Spleen (tissue), 11 donors: ENCODE measurements at regions not wholly inside any gene's neighbourhood (a gene's known extent, or its start where the extent isn't known, plus 50 kb on each side); places are given as distances from the start of the nearest gene placed in this dataset.

Experiments used
- DNase-seq: peaks from one replicate; pipeline ENCODE4 v3.0.0-alpha.2; 2020
- H3K27ac ChIP-seq, 8 donors: fragments of 200-600 bp; sonication (generic) in 7 of 8; 1 replicate in 4 of 8; 2 replicates in 4 of 8; pipeline versions ENCODE4 v1.5.0 to v1.8.0; 2016 to 2021; ENCODE audit warnings: inconsistent platforms in 4 of 8, mild to moderate bottlenecking in 4 of 8, moderate library complexity in 1 of 8
- H3K27me3 ChIP-seq, 7 donors: fragments of 200-600 bp; sonication (generic) in 6 of 7; replicated peaks in 1 of 7; 1 replicate in 4 of 7; 2 replicates in 3 of 7; pipeline versions ENCODE4 v1.5.0 to v1.8.0; 2016 to 2021; ENCODE audit warnings: inconsistent platforms in 3 of 7, mild to moderate bottlenecking in 1 of 7
- H3K36me3 ChIP-seq, 6 donors: fragments of 200-600 bp; sonication (generic) in 5 of 6; 1 replicate in 4 of 6; 2 replicates in 2 of 6; pipeline versions ENCODE4 v1.5.0 to v1.8.0; 2016 to 2021; ENCODE audit warnings: inconsistent platforms in 2 of 6
- H3K4me1 ChIP-seq, 6 donors: fragments of 200-600 bp; sonication (generic) in 5 of 6; 1 replicate in 3 of 6; 2 replicates in 3 of 6; pipeline versions ENCODE4 v1.5.0 to v1.8.0; 2016 to 2021; ENCODE audit warnings: inconsistent platforms in 3 of 6
- H3K4me3 ChIP-seq, 8 donors: fragments of 200-600 bp; sonication (generic) in 7 of 8; 1 replicate in 4 of 8; 2 replicates in 4 of 8; pipeline versions ENCODE4 v1.5.0 to v1.8.0; 2016 to 2021; ENCODE audit warnings: inconsistent platforms in 4 of 8, mild to moderate bottlenecking in 4 of 8, moderate library complexity in 2 of 8
- H3K9me3 ChIP-seq, 8 donors: fragments of 200-600 bp; sonication (generic) in 7 of 8; 1 replicate in 4 of 8; 2 replicates in 4 of 8; pipeline versions ENCODE4 v1.5.0 to v1.8.0; 2016 to 2021; ENCODE audit warnings: inconsistent platforms in 4 of 8
- CTCF ChIP-seq, 11 experiments: fragments of 200-600 bp in 7 of 11; fragments of 450-650 bp in 4 of 11; sonication (generic) in 4 of 11; IDR thresholded peaks in 8 of 11; conservative IDR thresholded peaks in 3 of 11; 1 replicate in 7 of 11; 2 replicates in 4 of 11; pipeline versions ENCODE4 v1.4.0 to v1.8.0; 2016 to 2021; ENCODE audit warnings: antibody characterized with exemption in 11 of 11, inconsistent platforms in 4 of 11, mild to moderate bottlenecking in 1 of 11
- POLR2A ChIP-seq, 3 donors: fragments of 450-650 bp; IDR thresholded peaks; one replicate each; pipeline ENCODE4 v1.5.1; 2017; ENCODE audit warnings: antibody characterized with exemption in 3 of 3, mild to moderate bottlenecking in 1 of 3
- POLR2AphosphoS5 ChIP-seq, 3 donors: sonication (generic); formaldehyde crosslinking; IDR thresholded peaks; one replicate each; pipeline ENCODE4 v1.5.1; 2017; ENCODE audit warnings: antibody characterized with exemption in 3 of 3
- WGBS, 5 donors: extraction: QIAGEN DNeasy Blood & Tissue Kit in 3 of 5; methylation state at CpG; one replicate each; pipeline versions ENCODE4 v1.1.5 to v1.1.7; 2013 to 2018; 5-methylcytosine and 5-hydroxymethylcytosine counted together
- intact Hi-C: fragments of 100-400 bp; cut with DNase I; formaldehyde crosslinking; loops from one replicate; pipeline ENCODE4 v1.15.0; 2023; ENCODE audit warnings: low total_unique reads
- donor health status: healthy with polysubstance abuse.
- donor health status: DM: no; HTN: no; CAD: no; lungs with moderate emphysema.
- donor health status: DM: no; HTN: no; CAD: no.
- donor health status: Bipolar disorder and iron deficiency.
- donor health status: healthy.
- donor health status: DM: no; HTN: no; CAD: no.
- donor health status: DM: yes; HTN: yes; CAD: no.

- no peak for DNase-seq
- H3K27me3 ChIP-seq, result no peaks in the 10 kb centered on the region
- H3K36me3 ChIP-seq, result no peaks in the 10 kb centered on the region
- no peaks in the 10 kb centered on the region for H3K4me1 ChIP-seq
- H3K27ac ChIP-seq, result no peak overlapping the region
- H3K9me3 ChIP-seq, result peaks cover 0 to 8% (median 0%) of the 10 kb centered on the region in 8 donors
- 90 to 96% (median 92%) methylated on average over 6 of the region's 6 CpGs for whole genome bisulfite sequencing, 5 donors
- intact Hi-C loops, result no loop called here
- no peak for TF ChIP-seq POLR2A (IDR thresholded peaks at IDR 0.05)
- TF ChIP-seq POLR2AphosphoS5 (IDR thresholded peaks at IDR 0.05), result no peak
- no peak for TF ChIP-seq CTCF (IDR thresholded peaks at IDR 0.05 in 8 of 11, conservative IDR thresholded peaks at IDR 0.05 in 3 of 11)
- H3K4me3 ChIP-seq, result no peak overlapping the region
Observed at GRCh38 chr3:110749006-110749405, 322.6 kb upstream of the NECTIN3 start.

- DNase-seq, result no peak
- Histone ChIP-seq H3K4me1 (no peaks in the 10 kb centered on the region), H3K9me3 (peaks cover 0 to 8% (median 0%) of the 10 kb centered on the region in 8 donors), H3K4me3 (no peak overlapping the region), H3K27ac (no peak overlapping the region), H3K27me3 (no peaks in the 10 kb centered on the region), H3K36me3 (no peaks in the 10 kb centered on the region)
- intact Hi-C loops, result no loop called here
- TF ChIP-seq POLR2A (IDR thresholded peaks at IDR 0.05), result no peak
- no peak for TF ChIP-seq CTCF (IDR thresholded peaks at IDR 0.05 in 8 of 11, conservative IDR thresholded peaks at IDR 0.05 in 3 of 11)
- no peak for TF ChIP-seq POLR2AphosphoS5 (IDR thresholded peaks at IDR 0.05)
Observed at GRCh38 chr3:110750201-110750600, 321.4 kb upstream of the NECTIN3 start.

GRCh38 chr3:110752307-110752706 is 319.3 kb upstream of the NECTIN3 start:
- Histone ChIP-seq H3K9me3 (no peaks in the 10 kb centered on the region), H3K27ac (no peak overlapping the region), H3K4me3 (no peak overlapping the region), H3K36me3 (no peaks in the 10 kb centered on the region), H3K4me1 (no peaks in the 10 kb centered on the region), H3K27me3 (no peaks in the 10 kb centered on the region)
- no peak for DNase-seq
- TF ChIP-seq CTCF (IDR thresholded peaks at IDR 0.05 in 8 of 11, conservative IDR thresholded peaks at IDR 0.05 in 3 of 11) (no peak), POLR2AphosphoS5 (IDR thresholded peaks at IDR 0.05) (no peak), POLR2A (IDR thresholded peaks at IDR 0.05) (no peak)
- intact Hi-C loops, result no loop called here
- 72 to 84% (median 74%) methylated on average over 3 of the region's 3 CpGs for WGBS, 5 donors

- H3K9me3 ChIP-seq, result no peaks in the 10 kb centered on the region
- TF ChIP-seq CTCF (IDR thresholded peaks at IDR 0.05 in 8 of 11, conservative IDR thresholded peaks at IDR 0.05 in 3 of 11) (no peak), POLR2A (IDR thresholded peaks at IDR 0.05) (no peak), POLR2AphosphoS5 (IDR thresholded peaks at IDR 0.05) (no peak)
- WGBS, 5 donors, result 81 to 92% (median 89%) methylated on average over 1 of the region's 1 CpG
- intact Hi-C loops, result no loop called here
- no peak overlapping the region for H3K27ac ChIP-seq
- H3K36me3 ChIP-seq, result no peaks in the 10 kb centered on the region
- no peak overlapping the region for H3K4me3 ChIP-seq
- DNase-seq, result no peak
- no peaks in the 10 kb centered on the region for H3K4me1 ChIP-seq
- no peaks in the 10 kb centered on the region for H3K27me3 ChIP-seq
Observed at GRCh38 chr3:110753516-110753915, 318.1 kb upstream of the NECTIN3 start.
